HepG2 (cell line): ENCODE measurements at regions not wholly inside any gene's neighbourhood (a gene's known extent, or its start where the extent isn't known, plus 50 kb on each side); places are given as distances from the start of the nearest gene placed in this dataset.
A peak's percentile ranks its signal among the peaks of the same experiment; 100 is the strongest.

ENCODE experiments used
- ATAC-seq: fragments of 200-7000 bp; cut with Tn5 transposase; 3 replicates; pipeline ENCODE4 v1.9.1; 2020; ENCODE audit warnings: mild to moderate bottlenecking, moderate library complexity
- BruUV-seq: library from RNA; stranded (reverse); fragments of 400-500 nt; replicated peaks from 2 replicates; lab custom pipeline; 2021; lab: Mats Ljungman, UMichigan
- CTCF ChIA-PET: fragments of 300-600 bp; formaldehyde crosslinking; extraction: SDS; loops from one replicate; lab custom pipeline; 2021; ENCODE audit warnings: low total read pairs, inconsistent platforms, low intra/inter-chr PET ratio; lab: Yijun Ruan, JAX
- POLR2A ChIA-PET: fragments of 350-600 bp; sonication (Branson Sonifier 250); formaldehyde crosslinking; loops from one replicate; lab custom pipeline; 2020; ENCODE audit warnings: antibody characterized with exemption, inconsistent platforms; lab: Yijun Ruan, JAX
- DNase-seq: peaks from one replicate; pipeline ENCODE4 v3.0.0-alpha.2; 2015; ENCODE audit warnings: low spot score
- FAIRE-seq: peaks from 3 replicates; lab custom pipeline; 2011; peaks lifted over from hg19 to GRCh38; lab: Jason Lieb, UNC
- H2AFZ ChIP-seq: one replicate; pipeline ENCODE4 v1.6.1; 2011; ENCODE audit warnings: low read length, inconsistent platforms
- H3K27ac ChIP-seq: fragments of 300-600 bp; 3 replicates; pipeline ENCODE4 v1.8.0; 2011; ENCODE audit warnings: mixed run types, mild to moderate bottlenecking, mixed read lengths, low read length, inconsistent platforms; ENCODE audit not compliant: insufficient read depth; ENCODE audit errors: extremely low read length
- H3K27me3 ChIP-seq, 2 experiments: fragments of 200-600 bp in 1 of 2; 2 replicates in 1 of 2; 3 replicates in 1 of 2; pipeline versions ENCODE4 v1.6.0 to v1.8.0; 2011; ENCODE audit warnings: low read length in 2 of 2, mild to moderate bottlenecking in 2 of 2, moderate library complexity in 2 of 2, inconsistent platforms in 1 of 2; ENCODE audit not compliant: insufficient read depth in 2 of 2, control insufficient read depth in 1 of 2
- H3K36me3 ChIP-seq, 2 experiments: fragments of 200-600 bp in 1 of 2; replicated peaks in 1 of 2; 2 replicates in 1 of 2; 3 replicates in 1 of 2; pipeline versions ENCODE4 v1.5.1 to v1.8.0; 2011; ENCODE audit warnings: low read length in 2 of 2, inconsistent platforms in 1 of 2; ENCODE audit not compliant: insufficient read depth in 2 of 2, control insufficient read depth in 1 of 2
- H3K4me1 ChIP-seq: 2 replicates; pipeline ENCODE4 v1.5.1; 2012; ENCODE audit warnings: low read length, inconsistent platforms; ENCODE audit not compliant: insufficient read depth
- H3K4me2 ChIP-seq: 2 replicates; pipeline ENCODE4 v1.6.0; 2011; ENCODE audit warnings: low read depth, low read length, inconsistent platforms
- H3K4me3 ChIP-seq, 3 experiments: fragments of 200-600 bp in 1 of 3; sonication (generic), shearing (Covaris generic) in 1 of 3; replicated peaks in 1 of 3; 2 replicates each; pipeline ENCODE4 v1.5.1; 2011 to 2016; ENCODE audit warnings: low read length in 3 of 3, inconsistent platforms in 2 of 3, low read depth in 2 of 3, mild to moderate bottlenecking in 2 of 3, control low read depth in 1 of 3, mixed read lengths in 1 of 3; ENCODE audit not compliant: insufficient read depth in 1 of 3
- H3K79me2 ChIP-seq: one replicate; pipeline ENCODE4 v1.6.1; 2011; ENCODE audit warnings: low read length, inconsistent platforms; ENCODE audit not compliant: insufficient read depth
- H3K9ac ChIP-seq: 2 replicates; pipeline ENCODE4 v1.6.0; 2011; ENCODE audit warnings: mild to moderate bottlenecking, low read depth, low read length, inconsistent platforms; ENCODE audit not compliant: insufficient read depth
- H3K9me3 ChIP-seq: 2 replicates; pipeline ENCODE4 v1.5.1; 2012; ENCODE audit warnings: mild to moderate bottlenecking, low read length
- H4K20me1 ChIP-seq: 2 replicates; pipeline ENCODE4 v1.6.0; 2011; ENCODE audit warnings: inconsistent platforms, mild to moderate bottlenecking, low read length, moderate library complexity; ENCODE audit not compliant: insufficient read depth
- CEBPB ChIP-seq: IDR thresholded peaks from 2 replicates; pipeline ENCODE4 v1.6.1; 2011; ENCODE audit warnings: low read depth, low read length, improper control_type of control experiment, borderline replicate concordance
- ELF4 ChIP-seq: sonication (generic); formaldehyde crosslinking; IDR thresholded peaks from 2 replicates; pipeline ENCODE4 v1.5.0; 2020; ENCODE audit warnings: missing genetic modification reagents, mild to moderate bottlenecking, moderate library complexity, borderline replicate concordance
- HDAC2 ChIP-seq: sonication (generic); formaldehyde crosslinking; IDR thresholded peaks from 2 replicates; pipeline ENCODE4 v1.4.0; 2020; ENCODE audit warnings: missing genetic modification reagents
- KDM6A ChIP-seq: IDR thresholded peaks from 2 replicates; pipeline ENCODE4 v1.6.1; 2016; ENCODE audit warnings: low read depth
- LCORL ChIP-seq, 2 experiments: fragments of 450-650 bp in 1 of 2; sonication (generic) in 1 of 2; formaldehyde crosslinking in 1 of 2; IDR thresholded peaks; 2 replicates each; pipeline versions ENCODE4 v1.5.0 to v1.6.1; 2017 to 2020; ENCODE audit warnings: antibody characterized with exemption in 1 of 2, missing genetic modification reagents in 1 of 2
- MEIS1 ChIP-seq: sonication (generic); formaldehyde crosslinking; IDR thresholded peaks from 2 replicates; pipeline ENCODE4 v1.9.0; 2021; ENCODE audit warnings: mild to moderate bottlenecking, missing genetic modification reagents, moderate library complexity, borderline replicate concordance
- MTF1 ChIP-seq: sonication (generic); formaldehyde crosslinking; IDR thresholded peaks from 2 replicates; pipeline ENCODE4 v1.5.0; 2020; ENCODE audit warnings: missing genetic modification reagents
- RBM22 ChIP-seq: fragments of 200-400 bp; formaldehyde crosslinking; optimal IDR thresholded peaks from 2 replicates; pipeline ENCODE3; 2017; ENCODE audit warnings: mild to moderate bottlenecking, low read length, moderate library complexity
- SAP130 ChIP-seq: IDR thresholded peaks from 2 replicates; pipeline ENCODE4 v1.6.1; 2016; ENCODE audit warnings: low read depth
- THAP7 ChIP-seq: sonication (generic); formaldehyde crosslinking; IDR thresholded peaks from 2 replicates; pipeline ENCODE4 v1.8.1; 2023; ENCODE audit warnings: mild to moderate bottlenecking, missing genetic modification reagents
- ZBTB20 ChIP-seq: sonication (generic); formaldehyde crosslinking; IDR thresholded peaks from 2 replicates; pipeline ENCODE4 v1.8.1; 2023; ENCODE audit warnings: missing genetic modification reagents, low read depth, mild to moderate bottlenecking, borderline replicate concordance
- ZFP37 ChIP-seq: sonication (generic); formaldehyde crosslinking; IDR thresholded peaks from 2 replicates; pipeline ENCODE4 v1.4.0; 2020; ENCODE audit warnings: missing genetic modification reagents, borderline replicate concordance
- ZNF335 ChIP-seq: sonication (generic); formaldehyde crosslinking; IDR thresholded peaks from 2 replicates; pipeline ENCODE4 v1.4.0; 2020; ENCODE audit warnings: missing genetic modification reagents
- ZNF354B ChIP-seq: sonication (generic); formaldehyde crosslinking; IDR thresholded peaks from 2 replicates; pipeline ENCODE4 v1.8.0; 2022; ENCODE audit warnings: mild to moderate bottlenecking, missing genetic modification reagents
- ZNF691 ChIP-seq: sonication (generic); formaldehyde crosslinking; IDR thresholded peaks from 2 replicates; pipeline ENCODE4 v1.4.0; 2020; ENCODE audit warnings: missing genetic modification reagents, low read depth, mild to moderate bottlenecking, borderline replicate concordance
- ZNF776 ChIP-seq: sonication (generic); formaldehyde crosslinking; IDR thresholded peaks from 2 replicates; pipeline ENCODE4 v1.4.0; 2020; ENCODE audit warnings: mild to moderate bottlenecking, missing genetic modification reagents
- WGBS: methylation state at CpG from one replicate; pipeline ENCODE4 v1.1.6; 2017; ENCODE audit warnings: low lambda C conversion rate; 5-methylcytosine and 5-hydroxymethylcytosine counted together
- in situ Hi-C: cut with HindIII; loops from 2 replicates; pipeline ENCODE4 v1.10.0; 2017; ENCODE audit warnings: low pct_unique_long_range_greater_than_20kb; ENCODE audit not compliant: extremely low pct_ligation_motif_present
- intact Hi-C: fragments of 100-400 bp; cut with micrococcal nuclease; formaldehyde crosslinking; loops from one replicate; pipeline ENCODE4 v1.10.0; 2022; ENCODE audit not compliant: unreplicated experiment
- TF ChIP-seq, protein P1 (sequence below): sonication (generic); formaldehyde crosslinking; IDR thresholded peaks from 2 replicates; pipeline ENCODE4 v1.5.0; 2020; ENCODE audit warnings: missing genetic modification reagents

- ChIA-PET POLR2A (no interaction called here), CTCF (no interaction called here)
- H3K9me3 ChIP-seq: peaks cover 93% of the 10 kb centered on the region
- no peaks in the 10 kb centered on the region for H4K20me1 ChIP-seq
- H3K36me3 ChIP-seq: no peaks in the 10 kb centered on the region
- H3K4me3 ChIP-seq: no peak overlapping the region
- no peak overlapping the region for H3K9ac ChIP-seq
- intact Hi-C loops: no loop called here
- H2AFZ ChIP-seq: no peak overlapping the region
- no peak for DNase-seq
- H3K79me2 ChIP-seq: no peaks in the 10 kb centered on the region
- no peak for TF ChIP-seq ZNF776 (CRISPR knock-in tag)
- no peak for TF ChIP-seq MEIS1 (CRISPR knock-in tag)
- TF ChIP-seq CEBPB: 0 out of 2 replicates have a peak, but pooled peaks have one; percentile 21
- no peaks in the 10 kb centered on the region for H3K27me3 ChIP-seq
- H3K27ac ChIP-seq: no peak overlapping the region
- no peak for ATAC-seq
- no TSS peak for BruUV-seq
- in situ Hi-C loops: no loop called here
- no peak for FAIRE-seq
- no peak overlapping the region for H3K4me2 ChIP-seq
- 47% methylated on average over 3 of the region's 3 CpGs for WGBS
- H3K4me1 ChIP-seq: no peaks in the 10 kb centered on the region
Measured at GRCh38 chr10:108208038-108208437, 1043.5 kb upstream of the SORCS1 start.

DNA sequence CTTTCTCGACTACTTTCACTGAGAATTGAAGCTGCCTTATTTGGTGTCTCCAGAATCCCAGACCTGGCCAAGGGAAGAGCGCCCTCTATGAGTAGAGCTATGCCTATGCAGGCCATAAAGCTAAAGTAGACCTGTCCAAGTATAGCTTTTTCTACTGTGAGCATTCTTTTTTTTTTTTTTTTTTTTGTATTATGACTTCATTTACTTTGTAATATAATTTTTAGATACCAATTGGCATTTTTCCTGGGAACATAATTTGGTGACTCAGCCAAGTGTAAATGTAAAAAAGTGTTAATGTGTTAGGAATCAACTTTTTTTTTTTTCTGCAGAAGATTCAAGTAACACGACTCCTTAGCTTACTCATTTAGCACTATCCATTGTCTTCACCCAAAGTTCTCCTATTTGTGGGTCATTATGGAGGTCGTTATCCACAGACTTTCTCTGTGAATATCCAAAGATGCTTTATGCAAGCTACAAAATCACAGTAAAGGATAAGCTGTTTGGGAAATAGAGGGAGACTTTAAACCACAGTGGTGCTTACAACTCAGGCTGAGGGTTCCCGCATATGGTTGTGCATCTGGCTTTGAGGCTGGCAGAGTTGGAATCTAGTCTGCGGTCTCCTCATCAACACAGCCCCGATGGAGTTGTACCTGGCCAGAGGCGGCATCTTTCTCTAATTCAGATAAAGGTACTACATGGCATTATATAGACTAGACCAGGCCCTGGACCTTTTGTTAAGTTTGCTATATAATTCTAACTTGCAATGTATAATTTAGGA lies 1040.2 kb upstream of the SORCS1 start:
- no peak for ATAC-seq
- no peak for FAIRE-seq
- Histone ChIP-seq H3K36me3 (no peaks in the 10 kb centered on the region), H2AFZ (no peak overlapping the region), H3K27me3 (no peaks in the 10 kb centered on the region), H3K4me2 (no peak overlapping the region), H3K9ac (no peak overlapping the region), H4K20me1 (no peaks in the 10 kb centered on the region), H3K79me2 (no peaks in the 10 kb centered on the region), H3K4me3 (no peak overlapping the region), H3K27ac (no peak overlapping the region), H3K4me1 (no peaks in the 10 kb centered on the region), H3K9me3 (peaks cover 88% of the 10 kb centered on the region)
- CTCF ChIA-PET: no interaction called here
- intact Hi-C loops (no loop called here), in situ Hi-C loops (no loop called here)
- POLR2A ChIA-PET: no interaction called here
- BruUV-seq: no TSS peak
- 4% methylated on average over 6 of the region's 8 CpGs for WGBS
- DNase-seq: no peak
- TF ChIP-seq KDM6A: no peak
- no peak for TF ChIP-seq ZNF335 (CRISPR knock-in tag)
- TF ChIP-seq ELF4 (CRISPR knock-in tag): no peak
- TF ChIP-seq SAP130 (CRISPR knock-in tag): no peak
- no peak for TF ChIP-seq RBM22
- TF ChIP-seq HDAC2 (CRISPR knock-in tag): no peak
- TF ChIP-seq ZNF354B: no peak
- no peak for TF ChIP-seq LCORL (IDR thresholded peaks at IDR 0.05)
- no peak for TF ChIP-seq LCORL (CRISPR knock-in tag; IDR thresholded peaks at IDR 0.05)
- no peak for TF ChIP-seq THAP7 (CRISPR knock-in tag)
- no peak for TF ChIP-seq ZNF691 (CRISPR knock-in tag)
- no peak for TF ChIP-seq ZFP37
- no peak for TF ChIP-seq ZBTB20
- TF ChIP-seq, protein P1, sequence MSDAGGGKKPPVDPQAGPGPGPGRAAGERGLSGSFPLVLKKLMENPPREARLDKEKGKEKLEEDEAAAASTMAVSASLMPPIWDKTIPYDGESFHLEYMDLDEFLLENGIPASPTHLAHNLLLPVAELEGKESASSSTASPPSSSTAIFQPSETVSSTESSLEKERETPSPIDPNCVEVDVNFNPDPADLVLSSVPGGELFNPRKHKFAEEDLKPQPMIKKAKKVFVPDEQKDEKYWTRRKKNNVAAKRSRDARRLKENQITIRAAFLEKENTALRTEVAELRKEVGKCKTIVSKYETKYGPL (CRISPR knock-in tag): no peak
- no peak for TF ChIP-seq MTF1 (CRISPR knock-in tag)
